Fibroblast of skin of right biceps (primary cell): ENCODE measurements at regions not wholly inside any gene's neighbourhood (a gene's known extent, or its start where the extent isn't known, plus 50 kb on each side); places are given as distances from the start of the nearest gene placed in this dataset.

Source experiments
- DNase-seq: peaks from one replicate; pipeline ENCODE4 v3.0.0-alpha.2; 2013

- DNase-seq: no peak
These were observed 54.7 kb downstream of the MYEOV start for GRCh38 chr11:69348414-69349235.

- no peak for DNase-seq
These were observed 56.1 kb downstream of the MYEOV start for GRCh38 chr11:69350040-69350439.

- no peak for DNase-seq
These were observed 56.6 kb downstream of the MYEOV start for GRCh38 chr11:69350596-69350995.

GRCh38 chr11:69351460-69351859 lies 57.5 kb downstream of the MYEOV start:
- DNase-seq: peak; percentile 90

GRCh38 chr11:69352166-69352565 lies 58.2 kb downstream of the MYEOV start:
- DNase-seq: no peak

GRCh38 chr11:69352715-69353319 lies 58.9 kb downstream of the MYEOV start:
- peak; percentile 93 for DNase-seq

- peak; percentile 56 for DNase-seq
These were observed 60.0 kb downstream of the MYEOV start for GRCh38 chr11:69353696-69354544.

GRCh38 chr11:69354545-69354897 lies 60.6 kb downstream of the MYEOV start:
- no peak for DNase-seq

- DNase-seq: no peak
These were observed 61.5 kb downstream of the MYEOV start for GRCh38 chr11:69355346-69355940.

- no peak for DNase-seq
These were observed 62.2 kb downstream of the MYEOV start for GRCh38 chr11:69355959-69356702.

- DNase-seq: no peak
These were observed 62.9 kb downstream of the MYEOV start for GRCh38 chr11:69356703-69357457.

- DNase-seq: no peak
These were observed 63.8 kb downstream of the MYEOV start for GRCh38 chr11:69357458-69358397.

GRCh38 chr11:69358398-69359020 lies 64.6 kb downstream of the MYEOV start:
- no peak for DNase-seq

- DNase-seq: peak; percentile 32
These were observed 66.0 kb downstream of the MYEOV start for GRCh38 chr11:69359735-69360480.

- DNase-seq: no peak
These were observed 66.7 kb downstream of the MYEOV start for GRCh38 chr11:69360606-69361005.

GRCh38 chr11:69361048-69361447 lies 67.1 kb downstream of the MYEOV start:
- DNase-seq: no peak

GRCh38 chr11:69361466-69361865 lies 67.5 kb downstream of the MYEOV start:
- DNase-seq: no peak

- no peak for DNase-seq
These were observed 68.4 kb downstream of the MYEOV start for GRCh38 chr11:69362315-69362714.

GRCh38 chr11:69364921-69365320 lies 71.0 kb downstream of the MYEOV start:
- peak; percentile 63 for DNase-seq
